ENCODE measurements at regions not wholly inside any gene's neighbourhood (a gene's known extent, or its start where the extent isn't known, plus 50 kb on each side); places are given as distances from the start of the nearest gene placed in this dataset.

GRCh38 chr3:147572970-147573340 lies 163.8 kb downstream of the ZIC1 start:
- TF ChIP-seq POLR2A (IDR thresholded peaks at IDR 0.05): no peak
- TF ChIP-seq, protein P1, sequence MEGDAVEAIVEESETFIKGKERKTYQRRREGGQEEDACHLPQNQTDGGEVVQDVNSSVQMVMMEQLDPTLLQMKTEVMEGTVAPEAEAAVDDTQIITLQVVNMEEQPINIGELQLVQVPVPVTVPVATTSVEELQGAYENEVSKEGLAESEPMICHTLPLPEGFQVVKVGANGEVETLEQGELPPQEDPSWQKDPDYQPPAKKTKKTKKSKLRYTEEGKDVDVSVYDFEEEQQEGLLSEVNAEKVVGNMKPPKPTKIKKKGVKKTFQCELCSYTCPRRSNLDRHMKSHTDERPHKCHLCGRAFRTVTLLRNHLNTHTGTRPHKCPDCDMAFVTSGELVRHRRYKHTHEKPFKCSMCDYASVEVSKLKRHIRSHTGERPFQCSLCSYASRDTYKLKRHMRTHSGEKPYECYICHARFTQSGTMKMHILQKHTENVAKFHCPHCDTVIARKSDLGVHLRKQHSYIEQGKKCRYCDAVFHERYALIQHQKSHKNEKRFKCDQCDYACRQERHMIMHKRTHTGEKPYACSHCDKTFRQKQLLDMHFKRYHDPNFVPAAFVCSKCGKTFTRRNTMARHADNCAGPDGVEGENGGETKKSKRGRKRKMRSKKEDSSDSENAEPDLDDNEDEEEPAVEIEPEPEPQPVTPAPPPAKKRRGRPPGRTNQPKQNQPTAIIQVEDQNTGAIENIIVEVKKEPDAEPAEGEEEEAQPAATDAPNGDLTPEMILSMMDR (IDR thresholded peaks at IDR 0.05): no peak
- no peak for DNase-seq
- intact Hi-C loops (cut with DNase I): no loop called here

DNA sequence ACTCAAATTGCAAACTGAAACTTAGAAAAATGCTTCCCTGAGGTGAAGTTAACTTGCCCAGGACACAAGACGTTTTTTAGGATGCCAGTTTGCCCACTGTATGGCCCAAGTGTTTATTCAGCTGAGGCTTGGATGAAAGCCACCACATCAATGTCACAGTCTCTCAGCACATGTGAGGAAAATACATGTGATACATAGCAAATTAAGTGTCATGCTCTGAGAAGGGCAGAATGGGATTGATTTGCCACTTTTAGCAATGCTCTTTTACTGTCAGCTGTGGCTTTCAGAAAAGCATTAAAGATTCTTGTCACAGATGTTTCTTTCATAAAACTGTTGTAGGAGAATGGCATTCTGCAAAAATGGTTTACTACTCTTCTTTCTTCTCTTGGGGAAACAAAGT lies 165.5 kb downstream of the ZIC1 start:
- no peak for DNase-seq
- Histone ChIP-seq H3K27ac (no peak overlapping the region), H3K27me3 (no peaks in the 10 kb centered on the region), H3K4me1 (no peaks in the 10 kb centered on the region), H3K4me3 (no peak overlapping the region), H3K9me3 (no peaks in the 10 kb centered on the region), H3K36me3 (no peaks in the 10 kb centered on the region)
- TF ChIP-seq, protein P1 (IDR thresholded peaks at IDR 0.05): no peak
- TF ChIP-seq POLR2A (IDR thresholded peaks at IDR 0.05): no peak
- 0 to 7% methylated on average over 1 of the region's 1 CpG for WGBS, 2 donors
- intact Hi-C loops (cut with DNase I): no loop called here

More at GRCh38 chr3:147572970-147573340, 163.8 kb downstream of the ZIC1 start:
- Histone ChIP-seq H3K27ac (no peak overlapping the region), H3K9me3 (no peaks in the 10 kb centered on the region), H3K4me1 (no peaks in the 10 kb centered on the region), H3K27me3 (no peaks in the 10 kb centered on the region), H3K4me3 (no peak overlapping the region), H3K36me3 (no peaks in the 10 kb centered on the region)

DNA sequence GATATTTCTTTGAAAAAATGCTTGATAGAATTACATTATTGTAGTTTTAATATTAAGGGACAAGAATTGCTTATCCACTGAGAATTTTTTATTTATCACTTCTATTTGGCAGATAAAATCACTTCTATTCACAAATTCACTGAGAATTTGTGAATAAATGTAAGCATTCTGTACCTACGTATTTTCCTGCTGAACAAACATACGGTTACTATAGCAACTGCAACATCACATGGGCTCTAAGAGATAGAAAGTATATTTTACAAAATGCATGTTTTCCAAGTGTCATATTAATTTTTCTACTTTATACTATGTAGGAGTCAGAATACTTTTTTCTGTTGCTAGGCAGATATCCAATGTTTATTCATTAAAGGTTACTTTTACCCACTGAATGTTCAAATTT lies 166.2 kb downstream of the ZIC1 start:
- 51 to 69% methylated on average over 2 of the region's 2 CpGs for WGBS, 2 donors
- Histone ChIP-seq H3K4me3 (no peak overlapping the region), H3K27ac (no peak overlapping the region), H3K9me3 (no peaks in the 10 kb centered on the region), H3K4me1 (no peaks in the 10 kb centered on the region), H3K27me3 (no peaks in the 10 kb centered on the region), H3K36me3 (no peaks in the 10 kb centered on the region)
- intact Hi-C loops (cut with DNase I): no loop called here
- DNase-seq: no peak
- TF ChIP-seq POLR2A (IDR thresholded peaks at IDR 0.05): no peak
- TF ChIP-seq, protein P1 (IDR thresholded peaks at IDR 0.05): no peak

DNA sequence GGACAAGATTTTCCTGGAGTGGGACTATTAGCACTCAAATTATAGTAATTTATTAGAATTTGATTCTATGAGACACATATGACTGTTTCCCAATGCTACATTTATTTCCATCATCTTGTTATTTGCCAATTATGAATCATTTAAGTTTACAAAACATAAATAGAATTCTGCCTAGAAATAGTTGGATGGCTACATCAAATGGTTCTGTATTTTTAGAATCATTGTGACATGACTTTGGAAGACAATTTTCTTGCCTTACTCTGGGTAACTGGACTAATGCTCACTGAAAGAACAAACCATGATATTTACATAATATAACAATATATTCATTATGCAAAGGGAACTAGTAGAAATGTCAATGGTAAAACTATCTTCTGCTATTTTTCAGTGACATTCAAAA lies 173.5 kb downstream of the ZIC1 start:
- Histone ChIP-seq H3K27me3 (no peaks in the 10 kb centered on the region), H3K4me3 (no peak overlapping the region), H3K4me1 (no peaks in the 10 kb centered on the region), H3K9me3 (no peaks in the 10 kb centered on the region), H3K36me3 (no peaks in the 10 kb centered on the region), H3K27ac (no peak overlapping the region)
- TF ChIP-seq POLR2A (IDR thresholded peaks at IDR 0.05): no peak
- TF ChIP-seq, protein P1 (IDR thresholded peaks at IDR 0.05): no peak
- no peak for DNase-seq
- intact Hi-C loops (cut with DNase I): no loop called here

DNA sequence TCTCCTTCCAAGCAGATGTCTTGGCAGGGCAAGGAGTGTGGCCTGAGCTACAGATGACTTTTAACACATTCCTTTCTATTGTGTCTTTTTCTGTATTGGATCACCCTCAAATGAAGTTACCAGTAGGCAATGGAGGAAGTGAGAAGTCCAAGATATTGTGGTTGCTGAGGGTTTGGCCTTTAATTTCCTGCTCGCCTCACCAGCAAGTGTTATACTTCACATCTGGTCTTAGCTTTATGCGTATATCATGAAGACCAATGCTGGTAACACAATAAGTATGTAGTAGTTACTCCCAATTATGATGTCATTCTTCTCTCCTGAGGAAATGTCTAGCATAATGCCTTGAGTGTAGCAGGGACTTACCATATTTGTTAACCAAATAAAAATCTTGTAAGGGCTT lies 179.9 kb downstream of the ZIC1 start:
- H3K9me3 ChIP-seq: no peaks in the 10 kb centered on the region
- DNase-seq: no peak
- H3K4me3 ChIP-seq: no peak overlapping the region
- TF ChIP-seq, protein P1 (IDR thresholded peaks at IDR 0.05): no peak
- no peak for TF ChIP-seq POLR2A (IDR thresholded peaks at IDR 0.05)
- no peak overlapping the region for H3K27ac ChIP-seq
- 88% methylated on average over 2 of the region's 2 CpGs for WGBS, 2 donors
- intact Hi-C loops (cut with DNase I): no loop called here
- H3K27me3 ChIP-seq: no peaks in the 10 kb centered on the region
- H3K4me1 ChIP-seq: no peaks in the 10 kb centered on the region
- no peaks in the 10 kb centered on the region for H3K36me3 ChIP-seq

Data from esophagus squamous epithelium (tissue), 5 donors.